Uterus (tissue), 3 donors: ENCODE measurements at regions not wholly inside any gene's neighbourhood (a gene's known extent, or its start where the extent isn't known, plus 50 kb on each side); places are given as distances from the start of the nearest gene placed in this dataset.

Experiments used
- DNase-seq, 2 donors: peaks; one replicate each; pipeline ENCODE4 v3.0.0-alpha.2; 2019 to 2020
- H3K27ac ChIP-seq, 2 donors: fragments of 200-600 bp; sonication (generic); 1 replicate in 1 of 2; 2 replicates in 1 of 2; pipeline ENCODE4 v1.5.1; 2016 to 2018
- H3K27me3 ChIP-seq, 2 donors: fragments of 200-600 bp; sonication (generic); one replicate each; pipeline ENCODE4 v1.5.1; 2018 to 2019; ENCODE audit warnings: control low read depth in 1 of 2
- H3K36me3 ChIP-seq, 2 donors: fragments of 200-600 bp; sonication (generic); one replicate each; pipeline ENCODE4 v1.5.1; 2019; ENCODE audit warnings: control low read depth in 1 of 2
- H3K4me1 ChIP-seq, 2 donors: fragments of 200-600 bp; sonication (generic); one replicate each; pipeline ENCODE4 v1.5.1; 2018 to 2019; ENCODE audit warnings: control low read depth in 1 of 2
- H3K4me3 ChIP-seq, 2 donors: fragments of 200-600 bp; sonication (generic); 1 replicate in 1 of 2; 2 replicates in 1 of 2; pipeline ENCODE4 v1.5.1; 2018 to 2019; ENCODE audit warnings: mild to moderate bottlenecking in 1 of 2
- H3K9me3 ChIP-seq, 2 donors: fragments of 200-600 bp; sonication (generic); one replicate each; pipeline ENCODE4 v1.5.1; 2019; ENCODE audit warnings: control low read depth in 1 of 2
- POLR2A ChIP-seq, 2 donors: fragments of 450-650 bp; IDR thresholded peaks; one replicate each; pipeline ENCODE4 v1.6.1; 2016; ENCODE audit warnings: antibody characterized with exemption in 2 of 2, mild to moderate bottlenecking in 1 of 2, moderate library complexity in 1 of 2
- intact Hi-C: fragments of 100-400 bp; cut with DNase I; formaldehyde crosslinking; loops from one replicate; pipeline ENCODE4 v1.15.1; 2023; ENCODE audit warnings: low total_unique reads
- TF ChIP-seq, protein P1 (sequence below), 4 experiments: fragments of 200-600 bp in 2 of 4; fragments of 450-650 bp in 2 of 4; sonication (generic) in 2 of 4; IDR thresholded peaks; one replicate each; pipeline ENCODE4 v1.5.1; 2016 to 2019; ENCODE audit warnings: antibody characterized with exemption in 4 of 4, mild to moderate bottlenecking in 2 of 4, moderate library complexity in 1 of 4
- donor health status: DM: yes; HTN: yes; CAD: no.

DNA sequence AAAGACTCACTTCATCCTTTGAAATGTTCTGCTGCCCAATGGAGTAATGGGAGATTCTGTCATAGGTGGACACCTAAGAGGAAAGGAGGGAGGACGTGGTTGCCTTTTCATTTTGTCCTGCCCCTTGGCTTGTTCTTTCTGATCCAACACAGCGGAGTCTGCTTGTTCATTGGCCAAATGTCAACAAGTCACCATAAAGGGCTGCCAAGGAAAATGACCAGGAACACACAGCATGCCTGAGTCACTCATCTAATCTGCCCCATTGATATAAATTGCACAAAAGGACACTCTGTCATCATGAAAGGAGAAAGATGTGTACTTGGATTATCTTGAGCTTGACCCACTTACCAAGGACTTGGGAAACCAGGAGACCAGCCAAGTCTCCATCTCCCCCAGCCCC lies 422.9 kb downstream of the SETD4 start:
- intact Hi-C loops = no loop called here
- no peaks in the 10 kb centered on the region for H3K9me3 ChIP-seq
- DNase-seq = no peak
- no peaks in the 10 kb centered on the region for H3K36me3 ChIP-seq
- H3K4me1 ChIP-seq = no peaks in the 10 kb centered on the region
- H3K27me3 ChIP-seq = peaks cover 0 to 8% of the 10 kb centered on the region in 2 donors
- H3K4me3 ChIP-seq = no peak overlapping the region
- no peak overlapping the region for H3K27ac ChIP-seq
- TF ChIP-seq, protein P1, sequence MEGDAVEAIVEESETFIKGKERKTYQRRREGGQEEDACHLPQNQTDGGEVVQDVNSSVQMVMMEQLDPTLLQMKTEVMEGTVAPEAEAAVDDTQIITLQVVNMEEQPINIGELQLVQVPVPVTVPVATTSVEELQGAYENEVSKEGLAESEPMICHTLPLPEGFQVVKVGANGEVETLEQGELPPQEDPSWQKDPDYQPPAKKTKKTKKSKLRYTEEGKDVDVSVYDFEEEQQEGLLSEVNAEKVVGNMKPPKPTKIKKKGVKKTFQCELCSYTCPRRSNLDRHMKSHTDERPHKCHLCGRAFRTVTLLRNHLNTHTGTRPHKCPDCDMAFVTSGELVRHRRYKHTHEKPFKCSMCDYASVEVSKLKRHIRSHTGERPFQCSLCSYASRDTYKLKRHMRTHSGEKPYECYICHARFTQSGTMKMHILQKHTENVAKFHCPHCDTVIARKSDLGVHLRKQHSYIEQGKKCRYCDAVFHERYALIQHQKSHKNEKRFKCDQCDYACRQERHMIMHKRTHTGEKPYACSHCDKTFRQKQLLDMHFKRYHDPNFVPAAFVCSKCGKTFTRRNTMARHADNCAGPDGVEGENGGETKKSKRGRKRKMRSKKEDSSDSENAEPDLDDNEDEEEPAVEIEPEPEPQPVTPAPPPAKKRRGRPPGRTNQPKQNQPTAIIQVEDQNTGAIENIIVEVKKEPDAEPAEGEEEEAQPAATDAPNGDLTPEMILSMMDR (IDR thresholded peaks at IDR 0.05) = no peak

DNA sequence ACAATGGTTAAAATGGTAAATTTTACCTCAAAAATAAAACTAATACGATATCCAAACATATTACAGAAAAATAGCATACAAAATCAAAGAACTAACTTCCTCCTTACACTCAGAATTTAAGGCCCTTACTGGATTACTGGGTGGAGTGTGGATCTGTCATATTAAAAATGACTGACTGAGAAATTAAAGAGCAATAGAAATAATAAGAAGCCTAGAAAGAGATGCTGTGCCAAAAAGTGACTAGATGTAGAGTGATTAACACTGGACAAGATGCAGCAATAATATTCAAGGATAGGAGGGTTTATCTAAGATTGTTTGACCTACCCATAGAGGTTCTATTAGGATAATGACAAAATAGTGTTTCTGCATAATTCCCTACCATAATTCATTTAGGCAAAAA lies 424.3 kb downstream of the SETD4 start:
- TF ChIP-seq POLR2A (IDR thresholded peaks at IDR 0.05) = no peak
- TF ChIP-seq, protein P1 (IDR thresholded peaks at IDR 0.05) = no peak
- H3K4me1 ChIP-seq = no peaks in the 10 kb centered on the region
- intact Hi-C loops = no loop called here
- no peaks in the 10 kb centered on the region for H3K36me3 ChIP-seq
- peaks cover 0 to 11% of the 10 kb centered on the region in 2 donors for H3K27me3 ChIP-seq
- H3K4me3 ChIP-seq = no peak overlapping the region
- no peak overlapping the region for H3K27ac ChIP-seq
- DNase-seq = no peak
- no peaks in the 10 kb centered on the region for H3K9me3 ChIP-seq

DNA sequence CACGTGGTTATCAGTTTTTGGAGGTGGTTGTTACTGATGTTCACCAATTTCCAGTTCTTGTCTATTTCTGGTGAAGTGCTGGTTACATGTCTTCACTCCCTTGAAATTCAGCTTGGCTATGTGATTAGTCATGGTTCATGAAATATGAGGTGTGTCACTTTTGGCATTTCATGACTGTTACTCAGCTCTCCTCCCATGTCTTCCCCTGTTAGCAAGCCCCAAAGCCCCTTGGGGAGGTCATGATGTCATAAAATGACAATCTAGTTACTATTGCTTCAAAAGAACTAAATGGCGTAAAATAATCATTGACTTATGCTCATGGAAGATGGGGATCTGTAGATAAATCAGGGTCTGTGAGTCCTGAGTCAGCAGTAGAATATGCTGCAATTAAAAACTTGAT lies 425.1 kb downstream of the SETD4 start:
- DNase-seq = no peak
- intact Hi-C loops = no loop called here

DNA sequence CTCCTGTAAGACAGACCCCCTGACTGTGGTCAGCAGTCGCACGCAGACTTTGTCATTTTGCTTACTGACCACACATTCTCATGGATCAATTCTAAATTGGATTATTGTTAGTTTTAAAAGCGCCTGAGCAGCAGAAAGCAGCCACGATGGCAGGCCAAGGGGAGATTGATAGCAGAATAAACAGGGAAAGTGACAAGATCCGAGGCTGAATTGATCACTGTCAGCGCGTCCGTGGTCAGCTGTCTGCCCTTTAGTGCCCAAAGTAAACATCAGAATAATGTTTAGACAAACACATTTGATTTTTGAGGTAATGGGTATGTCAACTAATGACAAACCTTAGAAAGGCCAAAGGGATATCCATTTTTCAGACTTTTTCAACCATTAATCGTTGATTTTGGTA lies 426.8 kb downstream of the SETD4 start:
- intact Hi-C loops = no loop called here
- H3K4me1 ChIP-seq = no peaks in the 10 kb centered on the region
- no peak for DNase-seq
- no peak overlapping the region for H3K27ac ChIP-seq
- TF ChIP-seq POLR2A (IDR thresholded peaks at IDR 0.05) = no peak
- TF ChIP-seq, protein P1 (IDR thresholded peaks at IDR 0.05) = no peak
- no peaks in the 10 kb centered on the region for H3K9me3 ChIP-seq
- H3K4me3 ChIP-seq = no peak overlapping the region
- H3K36me3 ChIP-seq = no peaks in the 10 kb centered on the region
- peaks cover 0 to 3% of the 10 kb centered on the region in 2 donors for H3K27me3 ChIP-seq

More for the DNA sequence above, 425.1 kb downstream of the SETD4 start:
- Histone ChIP-seq H3K27ac (no peak overlapping the region), H3K36me3 (no peaks in the 10 kb centered on the region), H3K4me3 (no peak overlapping the region), H3K4me1 (no peaks in the 10 kb centered on the region), H3K27me3 (peaks cover 0 to 11% of the 10 kb centered on the region in 2 donors), H3K9me3 (no peaks in the 10 kb centered on the region)
- TF ChIP-seq, protein P1 (IDR thresholded peaks at IDR 0.05) = no peak
- no peak for TF ChIP-seq POLR2A (IDR thresholded peaks at IDR 0.05)

DNA sequence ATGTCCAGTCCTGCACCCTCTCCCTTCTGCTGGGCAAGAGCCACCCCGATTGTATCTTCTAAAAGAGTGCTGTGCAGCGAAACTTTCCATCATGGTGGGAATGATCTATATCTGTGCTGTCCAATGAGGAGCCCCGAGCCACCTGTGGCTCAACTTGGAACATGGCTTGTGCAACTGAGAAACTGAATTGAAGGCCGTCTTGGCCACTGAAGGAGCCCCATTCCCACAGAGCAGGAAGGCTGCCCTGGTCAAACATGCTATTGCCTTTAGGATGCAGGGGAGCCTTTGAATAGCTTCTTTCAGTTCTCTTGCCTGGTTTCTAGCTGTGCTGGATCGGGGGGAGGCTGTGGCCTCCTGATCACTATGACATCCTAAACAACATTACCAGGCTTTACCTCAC lies 427.6 kb downstream of the SETD4 start:
- TF ChIP-seq, protein P1 (IDR thresholded peaks at IDR 0.05) = no peak
- TF ChIP-seq POLR2A (IDR thresholded peaks at IDR 0.05) = no peak
- peaks cover 0 to 3% of the 10 kb centered on the region in 2 donors for H3K27me3 ChIP-seq
- H3K36me3 ChIP-seq = no peaks in the 10 kb centered on the region
- no peaks in the 10 kb centered on the region for H3K4me1 ChIP-seq
- H3K4me3 ChIP-seq = no peak overlapping the region
- H3K27ac ChIP-seq = no peak overlapping the region
- H3K9me3 ChIP-seq = no peaks in the 10 kb centered on the region
- no peak for DNase-seq
- intact Hi-C loops = no loop called here
